H9 (cell line): ENCODE measurements at regions not wholly inside any gene's neighbourhood (a gene's known extent, or its start where the extent isn't known, plus 50 kb on each side); places are given as distances from the start of the nearest gene placed in this dataset.
"Not testable (repeated sequence)": the region's sequence is repeated elsewhere in the genome, so short reads cannot be mapped to it uniquely, and the experiment has no call there.

Source experiments
- DNase-seq: peaks from one replicate; pipeline ENCODE4 v3.0.0-alpha.2; 2017
- H2AFZ ChIP-seq: one replicate; pipeline ENCODE4 v1.6.1; 2013; ENCODE audit warnings: mild to moderate bottlenecking, low read length, control low read depth, moderate library complexity
- H2AK5ac ChIP-seq: 2 replicates; pipeline ENCODE4 v1.6.1; 2013; ENCODE audit warnings: low read length, control low read depth, mixed read lengths; ENCODE audit not compliant: insufficient read length
- H2BK120ac ChIP-seq: one replicate; pipeline ENCODE4 v1.6.1; 2013; ENCODE audit warnings: low read depth, mild to moderate bottlenecking, low read length, control low read depth, inconsistent platforms; ENCODE audit not compliant: poor library complexity, severe bottlenecking
- H2BK12ac ChIP-seq: 2 replicates; pipeline ENCODE4 v1.6.1; 2013; ENCODE audit warnings: low read length, control low read depth, mixed read lengths, low read depth; ENCODE audit not compliant: insufficient read length
- H2BK15ac ChIP-seq: 2 replicates; pipeline ENCODE4 v1.6.1; 2013; ENCODE audit warnings: low read depth, low read length, control low read depth
- H2BK20ac ChIP-seq: one replicate; pipeline ENCODE4 v1.6.1; 2013; ENCODE audit warnings: low read depth, mild to moderate bottlenecking, low read length, control low read depth, inconsistent platforms; ENCODE audit not compliant: poor library complexity, severe bottlenecking
- H2BK5ac ChIP-seq: 2 replicates; pipeline ENCODE4 v1.6.1; 2013; ENCODE audit warnings: low read length, control low read depth, mixed read lengths; ENCODE audit not compliant: insufficient read length
- H3K14ac ChIP-seq: 2 replicates; pipeline ENCODE4 v1.6.1; 2013; ENCODE audit warnings: low read length, control low read depth; ENCODE audit not compliant: insufficient read depth
- H3K18ac ChIP-seq: 2 replicates; pipeline ENCODE4 v1.6.1; 2013; ENCODE audit warnings: low read depth, mild to moderate bottlenecking, mixed read lengths, low read length, control low read depth; ENCODE audit not compliant: insufficient read length
- H3K23ac ChIP-seq: 2 replicates; pipeline ENCODE4 v1.6.1; 2013; ENCODE audit warnings: low read length, control low read depth, mixed read lengths, low read depth; ENCODE audit not compliant: insufficient read length
- H3K23me2 ChIP-seq: 2 replicates; pipeline ENCODE4 v1.6.1; 2013; ENCODE audit warnings: low read depth, mild to moderate bottlenecking, mixed read lengths, low read length, control low read depth; ENCODE audit not compliant: insufficient read length, poor library complexity, severe bottlenecking
- H3K27ac ChIP-seq: 2 replicates; pipeline ENCODE4 v1.5.1; 2013; ENCODE audit warnings: low read length, control low read depth, mixed read lengths, low read depth; ENCODE audit not compliant: insufficient read length
- H3K27me3 ChIP-seq: 2 replicates; pipeline ENCODE4 v1.6.1; 2013; ENCODE audit warnings: low read length, control low read depth, inconsistent platforms; ENCODE audit not compliant: insufficient read depth
- H3K4ac ChIP-seq: 2 replicates; pipeline ENCODE4 v1.6.1; 2013; ENCODE audit warnings: low read depth, mild to moderate bottlenecking, control low read depth, inconsistent platforms, low read length, moderate library complexity
- H3K4me1 ChIP-seq: 2 replicates; pipeline ENCODE4 v1.6.1; 2013; ENCODE audit warnings: low read length, control low read depth, inconsistent platforms; ENCODE audit not compliant: insufficient read depth
- H3K4me2 ChIP-seq: 2 replicates; pipeline ENCODE4 v1.6.1; 2013; ENCODE audit warnings: low read length, control low read depth, mixed read lengths; ENCODE audit not compliant: insufficient read length, insufficient read depth
- H3K56ac ChIP-seq: 2 replicates; pipeline ENCODE4 v1.6.1; 2013; ENCODE audit warnings: low read depth, mild to moderate bottlenecking, mixed read lengths, low read length, control low read depth; ENCODE audit not compliant: insufficient read length
- H3K79me1 ChIP-seq: 2 replicates; pipeline ENCODE4 v1.6.1; 2013; ENCODE audit warnings: low read depth, mild to moderate bottlenecking, moderate library complexity, low read length, control low read depth, inconsistent platforms; ENCODE audit not compliant: insufficient read depth, poor library complexity, severe bottlenecking
- H3K79me2 ChIP-seq: 2 replicates; pipeline ENCODE4 v1.6.1; 2013; ENCODE audit warnings: low read length, control low read depth, inconsistent platforms; ENCODE audit not compliant: insufficient read depth
- H3K9ac ChIP-seq: 2 replicates; pipeline ENCODE4 v1.6.1; 2013; ENCODE audit warnings: low read length, control low read depth, mixed read lengths; ENCODE audit not compliant: insufficient read length; ENCODE audit errors: extremely low read depth
- H3K9me3 ChIP-seq: one replicate; pipeline ENCODE4 v1.6.1; 2013; ENCODE audit warnings: low read depth, low read length, inconsistent platforms; ENCODE audit not compliant: control insufficient read depth
- H3T11ph ChIP-seq: one replicate; pipeline ENCODE4 v1.6.1; 2013; ENCODE audit warnings: mild to moderate bottlenecking, low read length, control low read depth, inconsistent platforms
- H4K20me1 ChIP-seq: one replicate; pipeline ENCODE4 v1.6.1; 2013; ENCODE audit not compliant: control insufficient read depth, insufficient read length, insufficient read depth
- H4K5ac ChIP-seq: 2 replicates; pipeline ENCODE4 v1.6.1; 2013; ENCODE audit warnings: low read depth, mild to moderate bottlenecking, mixed read lengths, low read length, control low read depth; ENCODE audit not compliant: insufficient read length
- H4K8ac ChIP-seq: replicated peaks from 2 replicates; pipeline ENCODE4 v1.6.1; 2013; ENCODE audit warnings: low read length, control low read depth, mixed read lengths, low read depth; ENCODE audit not compliant: insufficient read length
- H4K91ac ChIP-seq: 2 replicates; pipeline ENCODE4 v1.6.1; 2013; ENCODE audit warnings: low read depth, mild to moderate bottlenecking, moderate library complexity, mixed read lengths, low read length, control low read depth; ENCODE audit not compliant: insufficient read length
- H3K27ac Mint-ChIP-seq, 3 experiments: 2 replicates in 2 of 3; 3 replicates in 1 of 3; pipeline ENCODE4 v1.8.0; 2020 to 2021; ENCODE audit warnings: mixed read lengths in 3 of 3, mild to moderate bottlenecking in 1 of 3, moderate library complexity in 1 of 3
- H3K27me3 Mint-ChIP-seq: 2 replicates; pipeline ENCODE4 v1.8.0; 2021; ENCODE audit warnings: low read depth, mild to moderate bottlenecking, moderate library complexity, mixed read lengths
- H3K36me3 Mint-ChIP-seq, 3 experiments: 2 replicates in 2 of 3; 3 replicates in 1 of 3; pipeline ENCODE4 v1.8.0; 2020 to 2021; ENCODE audit warnings: low read depth in 3 of 3, mixed read lengths in 3 of 3; ENCODE audit not compliant: insufficient read depth in 1 of 3
- H3K4me1 Mint-ChIP-seq, 2 experiments: 2 replicates each; pipeline ENCODE4 v1.8.0; 2020; ENCODE audit warnings: mixed read lengths in 2 of 2
- H3K4me3 Mint-ChIP-seq, 2 experiments: 2 replicates in 1 of 2; 3 replicates in 1 of 2; pipeline ENCODE4 v1.8.0; 2020 to 2021; ENCODE audit warnings: mild to moderate bottlenecking in 2 of 2, mixed read lengths in 2 of 2, moderate library complexity in 1 of 2
- H3K9me3 Mint-ChIP-seq, 2 experiments: 2 replicates in 1 of 2; 3 replicates in 1 of 2; pipeline ENCODE4 v1.8.0; 2020; ENCODE audit warnings: mild to moderate bottlenecking in 2 of 2, mixed read lengths in 2 of 2, moderate library complexity in 1 of 2
- WGBS: extraction: QIAGEN DNeasy Blood & Tissue Kit; methylation state at CpG from one replicate; pipeline ENCODE4 v1.1.7; 2013; ENCODE audit warnings: missing lambda C conversion rate, low lambda C conversion rate, mixed read lengths; ENCODE audit not compliant: insufficient read length; ENCODE audit errors: extremely low coverage; 5-methylcytosine and 5-hydroxymethylcytosine counted together

- H4K5ac ChIP-seq, H3K27ac ChIP-seq, H3K4me3 Mint-ChIP-seq, H3K27ac Mint-ChIP-seq, H3K56ac ChIP-seq, H3K4ac ChIP-seq, H3K14ac ChIP-seq, H3K9me3 Mint-ChIP-seq, H3K23me2 ChIP-seq, H3K79me1 ChIP-seq, H3K9ac ChIP-seq, H3K79me2 ChIP-seq, H2BK20ac ChIP-seq, H4K91ac ChIP-seq, H3K27me3 Mint-ChIP-seq, H2AFZ ChIP-seq, H2BK5ac ChIP-seq, H2AK5ac ChIP-seq, H3K4me2 ChIP-seq, H3K9me3 ChIP-seq, H4K20me1 ChIP-seq, H3K4me1 Mint-ChIP-seq, H2BK12ac ChIP-seq, H2BK15ac ChIP-seq, DNase-seq, H3K36me3 Mint-ChIP-seq, H3T11ph ChIP-seq, H2BK120ac ChIP-seq, H3K4me1 ChIP-seq, H3K23ac ChIP-seq, H4K8ac ChIP-seq, H3K27me3 ChIP-seq, H3K18ac ChIP-seq: not testable (repeated sequence)
- no CpG with 5 or more reads among the region's 3 CpGs for WGBS
These were observed 114.3 kb upstream of the SPATA31A3 start for GRCh38 chr9:67106659-67107058.

- not testable (repeated sequence) for H3K4me3 Mint-ChIP-seq, H3K23ac ChIP-seq, H2AFZ ChIP-seq, H2AK5ac ChIP-seq, H4K8ac ChIP-seq, H3K79me2 ChIP-seq, H3K4ac ChIP-seq, H3K4me1 ChIP-seq, H4K91ac ChIP-seq, H2BK15ac ChIP-seq, H3K27ac ChIP-seq, H4K20me1 ChIP-seq, H3K14ac ChIP-seq, H3K4me1 Mint-ChIP-seq, H3K79me1 ChIP-seq, H3K36me3 Mint-ChIP-seq, H3K9ac ChIP-seq, H3K9me3 Mint-ChIP-seq, H3K56ac ChIP-seq, H2BK12ac ChIP-seq, H2BK120ac ChIP-seq, H3K27me3 Mint-ChIP-seq, H3K18ac ChIP-seq, H3K27me3 ChIP-seq, H3K4me2 ChIP-seq, H3K27ac Mint-ChIP-seq, H3K23me2 ChIP-seq, H2BK20ac ChIP-seq, DNase-seq, H4K5ac ChIP-seq, H3T11ph ChIP-seq, H3K9me3 ChIP-seq, H2BK5ac ChIP-seq
- WGBS = no CpG with 5 or more reads among the region's 5 CpGs
These were observed 110.3 kb upstream of the SPATA31A3 start for GRCh38 chr9:67102506-67103276.
